Aorta (tissue), 5 donors: ENCODE measurements at regions not wholly inside any gene's neighbourhood (a gene's known extent, or its start where the extent isn't known, plus 50 kb on each side); places are given as distances from the start of the nearest gene placed in this dataset.
"Not testable (repeated sequence)": the region's sequence is repeated elsewhere in the genome, so short reads cannot be mapped to it uniquely, and the experiment has no call there.

Experiments
- ATAC-seq: fragments of 200-7000 bp; cut with Tn5 transposase; one replicate; pipeline ENCODE4 v1.9.1; 2022; ENCODE audit warnings: moderate library complexity; ENCODE audit not compliant: low FRiP score
- DNase-seq, 2 donors: peaks; one replicate each; pipeline ENCODE4 v3.0.0-alpha.2; 2020
- H3K27ac ChIP-seq, 2 donors: one replicate each; pipeline ENCODE4 v1.5.1; 2013; ENCODE audit warnings: low read length in 2 of 2, mild to moderate bottlenecking in 2 of 2, moderate library complexity in 2 of 2, control low read depth in 1 of 2, inconsistent platforms in 1 of 2, low read depth in 1 of 2
- H3K27me3 ChIP-seq, 2 donors: one replicate each; pipeline ENCODE4 v1.6.1; 2013; ENCODE audit warnings: control low read depth in 1 of 2, low read length in 1 of 2, mild to moderate bottlenecking in 1 of 2, moderate library complexity in 1 of 2; ENCODE audit not compliant: insufficient read depth in 2 of 2, control insufficient read depth in 1 of 2
- H3K36me3 ChIP-seq, 2 donors: one replicate each; pipeline ENCODE4 v1.6.1; 2013; ENCODE audit warnings: control low read depth in 1 of 2, low read length in 1 of 2, mild to moderate bottlenecking in 1 of 2; ENCODE audit not compliant: insufficient read depth in 2 of 2, control insufficient read depth in 1 of 2
- H3K4me1 ChIP-seq, 2 donors: one replicate each; pipeline ENCODE4 v1.6.1; 2013; ENCODE audit warnings: low read length in 2 of 2, control low read depth in 1 of 2, mild to moderate bottlenecking in 1 of 2, moderate library complexity in 1 of 2; ENCODE audit not compliant: insufficient read depth in 2 of 2, control insufficient read depth in 1 of 2
- H3K4me3 ChIP-seq, 2 donors: one replicate each; pipeline ENCODE4 v1.5.1; 2013; ENCODE audit warnings: low read length in 2 of 2, control low read depth in 1 of 2, mild to moderate bottlenecking in 1 of 2
- H3K9me3 ChIP-seq: one replicate; pipeline ENCODE4 v1.6.1; 2013; ENCODE audit warnings: mild to moderate bottlenecking, low read length; ENCODE audit not compliant: control insufficient read depth
- WGBS, 2 donors: extraction: QIAGEN DNeasy Blood & Tissue Kit; methylation state at CpG; one replicate each; pipeline ENCODE4 v1.1.7; 2013; 5-methylcytosine and 5-hydroxymethylcytosine counted together
- intact Hi-C, 2 donors: fragments of 100-400 bp; cut with DNase I; formaldehyde crosslinking; loops; one replicate each; pipeline versions ENCODE4 v1.14.2 to v1.15.0; 2022
- donor health status: healthy with polysubstance abuse.
- donor health status: Bipolar disorder and iron deficiency.
- donor health status: DM: no; HTN: no; CAD: no.
- donor health status: DM: no; HTN: no; CAD: no.
- donor health status: DM: yes; HTN: yes; CAD: no.

DNA sequence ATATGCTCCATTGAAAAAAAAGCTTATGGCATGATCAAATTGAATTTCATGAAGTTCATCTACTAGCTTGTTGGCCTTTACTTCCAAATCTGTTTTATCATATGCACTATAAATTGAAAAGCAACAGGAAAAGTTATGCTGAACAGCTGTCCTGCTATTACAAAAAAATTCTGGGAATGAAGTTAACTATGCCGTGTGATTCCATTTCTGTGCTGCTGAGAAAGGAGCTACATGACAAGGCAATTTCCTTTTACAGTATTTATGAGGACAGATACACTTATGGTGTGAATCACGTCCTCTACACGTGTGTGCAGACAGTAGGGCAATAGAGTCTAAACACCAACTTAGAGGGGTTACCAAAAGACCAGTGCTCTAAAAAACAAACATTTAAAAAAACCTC lies 426.5 kb upstream of the AKR1E2 start:
- no peaks in the 10 kb centered on the region for H3K27me3 ChIP-seq
- DNase-seq (no peak), ATAC-seq (no peak)
- intact Hi-C loops = no loop called here
- no peaks in the 10 kb centered on the region for H3K9me3 ChIP-seq
- H3K4me3 ChIP-seq = no peak overlapping the region
- no peak overlapping the region for H3K27ac ChIP-seq
- H3K4me1 ChIP-seq = no peaks in the 10 kb centered on the region
- H3K36me3 ChIP-seq = no peaks in the 10 kb centered on the region
- WGBS, 2 donors = 77 to 81% methylated on average over 3 of the region's 3 CpGs

DNA sequence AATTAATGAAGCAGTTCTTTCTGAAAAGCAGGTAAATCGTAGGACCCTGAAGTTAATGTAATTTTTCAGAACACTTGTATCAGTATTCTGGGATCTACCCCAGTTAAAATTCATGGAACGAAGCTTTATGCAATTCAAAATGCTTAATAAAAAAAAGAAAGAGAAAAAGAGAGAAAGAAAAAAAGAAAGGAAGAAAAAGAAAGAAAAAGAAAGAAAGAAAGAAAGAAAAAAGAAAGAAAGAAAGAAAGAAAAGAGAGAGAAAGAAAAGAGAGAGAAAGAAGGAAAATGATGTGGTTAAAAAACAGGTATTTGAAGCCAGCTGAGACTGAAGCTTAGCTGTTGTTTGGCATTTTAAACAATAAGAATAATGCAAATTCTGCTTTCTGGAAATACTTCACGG lies 427.4 kb upstream of the AKR1E2 start:
- DNase-seq (no peak), ATAC-seq (no peak)
- Histone ChIP-seq H3K27ac (no peak overlapping the region), H3K27me3 (no peaks in the 10 kb centered on the region), H3K36me3 (no peaks in the 10 kb centered on the region), H3K9me3 (no peaks in the 10 kb centered on the region), H3K4me3 (no peak overlapping the region), H3K4me1 (no peaks in the 10 kb centered on the region)
- WGBS, 2 donors = 97 to 98% methylated on average over 3 of the region's 3 CpGs
- intact Hi-C loops = no loop called here

DNA sequence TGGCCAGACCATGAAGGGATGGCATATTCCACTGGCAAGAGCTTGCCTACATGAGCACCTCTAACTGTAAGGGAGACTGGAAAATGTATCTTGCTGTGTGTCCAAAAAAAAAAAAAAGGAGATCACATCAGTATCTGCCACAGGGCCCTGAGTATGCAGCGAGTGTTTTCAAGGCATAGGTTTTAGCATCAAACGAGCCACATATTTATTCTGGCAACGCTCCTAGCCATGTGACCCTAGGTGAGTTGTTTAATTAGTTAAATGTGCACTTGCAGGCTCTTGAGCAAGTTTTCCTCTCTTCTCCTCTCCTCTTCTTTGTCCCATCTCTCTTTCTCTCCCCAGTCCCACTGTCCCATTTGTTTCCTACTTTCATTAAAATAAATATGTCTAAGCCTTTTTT lies 428.7 kb upstream of the AKR1E2 start:
- 87 to 89% methylated on average over 3 of the region's 3 CpGs for WGBS, 2 donors

DNA sequence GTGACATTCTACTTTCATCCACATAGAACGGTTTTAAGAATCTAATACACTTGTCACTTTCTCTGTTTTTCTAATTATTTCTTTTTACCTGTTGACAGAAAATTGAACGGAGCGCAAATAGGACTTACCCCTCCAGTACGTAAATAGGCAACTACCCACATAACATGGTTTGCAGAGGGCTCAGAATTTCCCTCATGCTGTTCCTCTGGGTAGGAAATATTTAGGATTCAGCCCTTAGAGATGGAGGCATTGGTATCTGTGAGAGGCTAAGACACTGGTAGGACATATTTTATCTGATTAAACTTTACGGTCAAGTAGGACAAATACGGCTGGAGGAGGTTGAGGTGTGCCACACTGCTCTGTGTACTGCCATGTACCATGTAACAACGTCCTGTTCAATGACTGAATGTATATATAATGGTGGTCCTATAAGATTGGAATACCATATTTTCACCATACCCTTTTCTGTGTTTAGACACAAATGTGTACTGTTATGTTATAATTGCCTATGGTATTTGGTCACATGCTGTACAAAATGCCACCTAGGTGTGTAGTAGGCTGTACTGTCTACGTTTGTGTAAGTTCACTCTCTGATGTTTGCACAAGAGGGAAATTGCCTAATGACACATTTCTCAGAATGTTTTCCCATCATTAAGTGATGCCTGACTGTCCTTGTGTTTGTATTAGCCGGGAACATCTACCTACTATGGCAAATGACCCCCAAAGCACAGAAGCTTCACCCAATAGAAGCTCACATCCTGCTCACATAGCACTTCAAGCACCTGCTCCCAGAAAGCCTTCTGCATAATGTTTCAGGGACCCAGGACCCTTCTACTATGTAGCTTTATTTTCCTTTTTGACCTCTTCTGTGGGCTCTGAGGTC lies 429.4 kb upstream of the AKR1E2 start:
- Histone ChIP-seq H3K27ac (no peak overlapping the region), H3K27me3 (no peaks in the 10 kb centered on the region), H3K4me3 (no peak overlapping the region), H3K9me3 (no peaks in the 10 kb centered on the region), H3K36me3 (no peaks in the 10 kb centered on the region), H3K4me1 (no peaks in the 10 kb centered on the region)
- DNase-seq (no peak), ATAC-seq (no peak)
- intact Hi-C loops = no loop called here
- WGBS, 2 donors = 95% methylated on average over 9 of the region's 9 CpGs

More for the DNA sequence above, 428.7 kb upstream of the AKR1E2 start:
- Histone ChIP-seq H3K36me3 (no peaks in the 10 kb centered on the region), H3K4me3 (no peak overlapping the region), H3K27me3 (no peaks in the 10 kb centered on the region), H3K27ac (no peak overlapping the region), H3K4me1 (no peaks in the 10 kb centered on the region), H3K9me3 (no peaks in the 10 kb centered on the region)
- ATAC-seq (no peak), DNase-seq (no peak)
- intact Hi-C loops = no loop called here

DNA sequence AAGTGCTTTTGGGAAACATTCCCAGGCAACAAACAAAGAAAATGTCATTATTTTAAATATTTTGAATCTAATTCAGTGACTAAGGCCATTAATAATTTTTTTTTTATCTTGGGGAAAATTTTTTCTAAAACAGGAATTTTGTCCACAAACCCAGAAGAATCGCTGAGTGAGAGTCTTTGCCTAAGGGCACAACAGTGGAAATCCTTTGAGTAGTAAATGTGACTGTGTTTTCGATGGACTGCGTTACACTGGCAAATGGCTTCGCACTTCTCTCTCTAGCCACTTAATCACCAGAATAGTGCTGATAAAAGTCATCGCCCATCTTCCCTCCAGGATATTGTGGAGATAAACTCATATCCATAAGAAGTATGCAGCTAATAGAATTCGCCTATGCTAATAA lies 430.3 kb upstream of the AKR1E2 start:
- WGBS, 2 donors = 97% methylated on average over 6 of the region's 6 CpGs
- H3K9me3 ChIP-seq = no peaks in the 10 kb centered on the region
- no peaks in the 10 kb centered on the region for H3K4me1 ChIP-seq
- intact Hi-C loops = no loop called here
- no peaks in the 10 kb centered on the region for H3K36me3 ChIP-seq
- H3K27ac ChIP-seq = no peak overlapping the region
- H3K27me3 ChIP-seq = no peaks in the 10 kb centered on the region
- ATAC-seq = no peak
- no peak overlapping the region for H3K4me3 ChIP-seq
- DNase-seq = no peak

DNA sequence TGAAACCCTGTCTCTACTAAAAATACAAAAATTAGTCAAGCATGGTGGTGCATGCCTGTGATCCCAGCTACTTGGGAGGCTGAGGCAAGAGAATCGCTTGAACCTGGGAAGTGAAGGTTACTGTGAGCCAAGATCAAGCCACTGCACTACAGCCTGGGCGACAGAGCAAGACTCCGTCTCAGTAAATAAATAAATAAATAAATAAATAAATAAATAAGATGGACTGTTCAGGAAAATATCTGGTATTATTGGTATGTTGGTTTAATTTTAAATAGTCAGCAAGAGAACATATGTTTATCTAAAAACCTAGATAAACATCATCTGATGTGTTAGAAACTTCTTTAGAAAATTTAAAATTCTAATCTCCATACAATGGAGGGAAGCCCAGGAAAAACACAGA lies 431.6 kb upstream of the AKR1E2 start:
- H3K27me3 ChIP-seq, H3K27ac ChIP-seq, H3K9me3 ChIP-seq, ATAC-seq, H3K4me3 ChIP-seq, H3K4me1 ChIP-seq, H3K36me3 ChIP-seq, DNase-seq, intact Hi-C loops: not testable (repeated sequence)
- WGBS, 2 donors = 99% methylated on average over 3 of the region's 3 CpGs

DNA sequence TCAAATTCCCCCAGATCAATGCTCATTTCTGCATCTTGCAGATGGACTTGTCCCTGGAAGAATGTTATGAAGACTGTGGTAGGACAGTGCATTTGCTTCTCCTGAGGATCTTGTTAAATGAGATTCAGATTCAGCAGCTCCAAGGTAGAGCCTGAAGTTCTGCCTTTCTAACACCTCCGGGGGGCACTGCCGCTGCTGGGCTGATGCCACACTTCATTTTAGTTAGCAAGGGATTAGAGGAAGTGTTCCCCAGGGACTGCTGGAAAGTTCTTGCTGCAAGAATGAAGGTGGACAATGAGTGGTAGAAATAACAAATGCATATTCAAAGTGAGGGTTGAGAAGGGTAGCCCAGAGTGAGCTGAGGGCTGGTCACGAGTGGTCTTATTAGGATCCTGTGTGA lies 434.3 kb upstream of the AKR1E2 start:
- no peak overlapping the region for H3K4me3 ChIP-seq
- ATAC-seq (no peak), DNase-seq (no peak)
- 83 to 89% methylated on average over 3 of the region's 3 CpGs for WGBS, 2 donors
- H3K27ac ChIP-seq = no peak overlapping the region
- no peaks in the 10 kb centered on the region for H3K27me3 ChIP-seq
- intact Hi-C loops = no loop called here
- no peaks in the 10 kb centered on the region for H3K4me1 ChIP-seq
- no peaks in the 10 kb centered on the region for H3K36me3 ChIP-seq
- H3K9me3 ChIP-seq = no peaks in the 10 kb centered on the region

DNA sequence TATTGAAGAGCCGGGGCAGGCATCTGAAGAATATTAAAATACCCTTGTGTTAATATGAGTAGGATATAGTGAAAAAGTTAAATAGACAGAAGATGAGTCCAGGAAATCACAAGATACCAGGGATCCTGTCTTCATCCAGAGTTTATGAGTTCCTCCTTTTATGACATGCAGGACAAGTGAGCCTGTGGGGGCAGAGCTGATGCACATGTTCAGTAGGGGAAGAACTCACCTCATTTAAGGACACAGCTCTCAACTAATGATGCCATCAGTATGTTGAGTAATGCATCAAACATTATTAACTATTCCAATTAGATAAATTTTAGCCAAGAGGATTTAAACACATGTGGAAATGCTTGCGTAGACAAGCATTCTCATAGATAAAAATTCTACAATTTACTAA lies 435.8 kb upstream of the AKR1E2 start:
- H3K27ac ChIP-seq = no peak overlapping the region
- DNase-seq (no peak), ATAC-seq (no peak)
- H3K27me3 ChIP-seq = no peaks in the 10 kb centered on the region
- H3K9me3 ChIP-seq = no peaks in the 10 kb centered on the region
- H3K36me3 ChIP-seq = no peaks in the 10 kb centered on the region
- H3K4me1 ChIP-seq = no peaks in the 10 kb centered on the region
- 98% methylated on average over 2 of the region's 2 CpGs for WGBS, 2 donors
- intact Hi-C loops = no loop called here
- no peak overlapping the region for H3K4me3 ChIP-seq

DNA sequence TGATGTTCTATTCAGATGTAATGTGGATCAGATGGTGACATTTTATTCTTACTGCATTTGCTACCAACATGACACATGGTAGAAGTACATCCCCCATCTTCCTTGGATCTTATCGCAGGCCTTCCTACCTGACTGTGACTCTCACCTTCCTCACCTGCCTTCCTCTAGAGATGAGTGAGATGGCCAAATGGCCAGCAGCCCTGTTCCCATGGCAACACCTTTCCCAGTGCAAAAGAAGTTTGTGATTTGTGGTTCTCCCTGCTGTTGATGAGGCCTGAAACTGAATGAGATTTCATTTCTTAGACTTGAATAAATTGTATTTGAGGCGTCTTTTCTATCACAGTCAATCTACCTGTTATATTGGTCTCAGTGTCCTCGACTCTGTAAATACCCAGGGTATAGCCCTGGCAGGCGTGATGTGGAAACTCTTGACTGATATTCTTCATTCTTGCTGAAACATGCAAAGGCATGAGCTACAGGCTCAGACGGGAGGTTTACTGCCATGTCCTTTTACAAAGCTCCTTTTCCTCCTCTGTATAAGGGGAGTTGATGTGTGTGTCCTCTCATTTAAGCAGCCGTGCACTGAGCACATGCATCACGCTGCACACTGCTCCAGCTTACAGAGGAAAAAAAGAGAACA lies 440.7 kb upstream of the AKR1E2 start:
- intact Hi-C loops = no loop called here
- ATAC-seq (no peak), DNase-seq (no peak)
- peaks cover 5 to 6% of the 10 kb centered on the region in 2 donors for H3K4me1 ChIP-seq
- 93% methylated on average over 7 of the region's 7 CpGs for WGBS, 2 donors
- H3K36me3 ChIP-seq = no peaks in the 10 kb centered on the region
- no peak overlapping the region for H3K4me3 ChIP-seq
- H3K27ac ChIP-seq = no peak overlapping the region
- H3K9me3 ChIP-seq = no peaks in the 10 kb centered on the region
- no peaks in the 10 kb centered on the region for H3K27me3 ChIP-seq
